ENCODE measurements at regions not wholly inside any gene's neighbourhood (a gene's known extent, or its start where the extent isn't known, plus 50 kb on each side); places are given as distances from the start of the nearest gene placed in this dataset.
"Not testable (repeated sequence)": the region's sequence is repeated elsewhere in the genome, so short reads cannot be mapped to it uniquely, and the experiment has no call there.

GRCh38 chr11:80346353-80347059, 905.7 kb upstream of the TENM4 start:
- no peak for DNase-seq (ENCODE audit: low spot score)

- DNase-seq (ENCODE audit: low spot score): no peak
These were observed 902.6 kb upstream of the TENM4 start for GRCh38 chr11:80343436-80343835.

DNA sequence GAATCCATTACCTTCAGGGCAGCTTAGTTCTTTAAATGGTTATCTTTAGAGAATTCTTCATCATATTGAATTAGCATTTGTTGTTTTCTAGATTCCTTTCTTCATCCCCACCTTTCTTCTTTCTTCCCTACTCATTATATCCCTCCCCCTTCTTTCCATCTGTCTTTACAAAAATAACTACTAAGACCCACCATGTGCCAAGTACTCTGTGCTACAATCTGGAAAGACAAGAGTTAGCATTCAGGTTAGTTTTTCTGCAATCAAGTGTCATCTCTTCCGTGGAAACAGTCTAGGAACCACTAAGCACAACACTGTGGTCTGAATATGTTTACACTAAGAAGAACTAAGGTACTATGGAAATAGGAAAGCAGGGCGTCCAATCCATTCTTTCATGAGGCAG, 897.4 kb upstream of the TENM4 start:
- DNase-seq (ENCODE audit: low spot score): no peak

GRCh38 chr11:80331694-80332093, 890.9 kb upstream of the TENM4 start:
- no peak for DNase-seq (ENCODE audit: low spot score)

DNA sequence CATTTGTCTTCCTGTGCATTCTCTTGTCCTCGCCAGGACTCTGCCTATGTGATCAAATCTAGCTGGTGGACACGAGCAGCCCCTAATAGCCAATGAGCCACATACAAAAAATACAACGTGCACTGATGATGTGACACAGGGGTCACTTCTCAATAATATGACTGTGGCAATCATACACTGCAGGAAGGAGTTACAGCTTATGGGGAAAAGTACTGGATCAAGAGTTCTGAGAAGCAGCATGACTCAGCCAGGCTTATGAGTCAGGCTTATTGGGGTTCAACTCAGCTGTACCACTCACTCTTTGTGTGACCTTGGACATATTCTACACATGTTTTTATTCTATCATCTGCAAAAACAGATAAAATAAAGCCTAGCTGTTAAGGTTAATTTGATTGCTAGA, 889.4 kb upstream of the TENM4 start:
- no peak for DNase-seq (ENCODE audit: low spot score)

DNA sequence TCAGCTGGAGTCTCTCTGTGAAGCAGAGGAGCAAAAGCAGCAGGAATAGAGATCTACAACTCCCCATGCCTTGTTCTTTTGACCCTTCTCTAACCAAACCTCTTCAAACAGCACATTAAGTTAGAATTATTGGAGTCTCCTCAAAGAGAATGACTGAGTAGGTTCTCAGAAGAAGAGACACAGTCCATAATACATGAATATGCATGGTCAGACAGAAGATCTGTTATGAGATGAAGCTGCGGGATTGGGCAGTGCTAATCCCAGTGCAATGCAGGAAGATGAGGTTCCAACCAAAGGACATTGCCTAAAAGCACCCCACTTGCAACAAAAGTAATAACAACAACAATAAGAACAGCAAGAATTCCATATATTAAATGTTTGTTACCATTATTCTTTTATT, 887.9 kb upstream of the TENM4 start:
- DNase-seq (ENCODE audit: low spot score): no peak

- no peak for DNase-seq (ENCODE audit: low spot score)
These were observed 887.3 kb upstream of the TENM4 start for GRCh38 chr11:80327956-80328614.

DNA sequence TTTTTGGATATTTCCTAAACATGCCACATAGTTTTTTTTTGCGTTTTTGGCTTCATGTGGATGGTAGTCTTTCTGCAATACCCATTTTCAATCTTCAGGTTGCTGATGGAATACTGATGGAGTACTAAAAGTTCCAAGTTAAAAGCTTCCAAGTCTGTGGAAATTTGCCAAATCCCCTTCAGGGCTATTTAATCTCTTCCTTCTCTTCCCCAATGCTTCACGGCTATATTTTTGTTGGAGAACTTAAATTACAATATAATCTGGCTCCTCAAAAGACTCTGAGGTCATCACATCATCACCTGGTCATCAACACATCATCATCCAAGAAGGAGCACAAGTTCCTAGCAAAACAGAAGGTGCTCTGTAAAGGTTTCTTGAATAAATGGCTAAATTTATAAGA, 881.0 kb upstream of the TENM4 start:
- DNase-seq (ENCODE audit: low spot score): no peak

DNA sequence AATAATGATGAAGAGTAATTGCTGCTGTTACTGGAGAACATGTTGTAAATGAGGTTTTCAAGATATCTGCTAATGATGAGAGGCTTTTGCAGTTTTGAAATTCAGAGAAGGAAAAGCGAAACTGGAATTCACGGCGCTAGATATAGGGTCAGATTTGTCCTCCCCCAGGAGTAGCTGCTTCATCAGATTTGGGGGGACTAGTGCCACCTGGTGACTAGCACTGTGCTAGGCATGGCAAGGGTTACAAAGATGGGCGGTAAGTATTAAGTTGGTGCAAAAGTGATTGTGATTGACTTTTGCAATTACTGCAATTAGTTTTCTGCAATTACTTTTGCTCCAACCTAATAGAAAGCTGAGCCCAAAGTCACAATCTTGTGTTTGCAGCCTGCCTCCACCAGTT, 879.9 kb upstream of the TENM4 start:
- no peak for DNase-seq (ENCODE audit: low spot score)

DNA sequence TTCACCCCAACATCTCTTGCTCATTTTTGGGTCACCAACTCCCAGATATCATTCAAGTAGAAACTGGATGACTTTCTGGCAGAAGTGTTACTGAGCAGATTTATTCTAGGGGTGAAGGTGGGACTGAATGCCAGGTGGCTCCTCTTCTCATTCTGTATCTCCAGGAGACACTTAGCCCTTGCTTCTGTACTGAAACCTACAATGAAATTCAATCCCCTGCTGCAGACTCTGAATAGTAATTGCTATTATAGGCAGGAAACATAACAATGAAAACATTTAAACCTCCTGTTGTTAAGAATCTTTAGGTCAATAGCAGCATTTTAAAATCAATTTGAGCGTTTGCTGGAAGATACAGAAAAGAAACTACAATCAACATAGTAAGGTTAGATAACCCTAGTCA, 879.4 kb upstream of the TENM4 start:
- no peak for DNase-seq (ENCODE audit: low spot score)

- DNase-seq (ENCODE audit: low spot score): no peak
These were observed 876.8 kb upstream of the TENM4 start for GRCh38 chr11:80317612-80318011.

DNA sequence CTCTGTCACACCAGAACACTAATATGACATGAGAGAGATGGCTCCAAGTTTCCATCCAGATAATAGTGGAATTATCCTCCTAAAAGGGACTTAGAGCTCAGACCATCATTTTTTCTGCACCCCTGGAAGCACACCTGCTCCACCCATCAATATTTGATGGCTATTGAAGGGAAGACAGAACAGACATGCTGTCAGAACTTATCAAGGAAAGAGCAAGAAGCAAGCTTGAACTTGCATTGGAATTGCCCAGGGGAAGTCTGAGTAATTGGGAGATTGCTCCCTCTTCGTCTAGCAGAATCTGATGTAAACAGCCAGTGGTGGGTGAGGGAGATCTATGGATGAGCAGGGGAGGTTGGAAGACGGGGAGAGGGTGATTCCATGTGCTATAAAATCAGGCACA, 874.4 kb upstream of the TENM4 start:
- DNase-seq (ENCODE audit: low spot score): no peak

- DNase-seq (ENCODE audit: low spot score): no peak
These were observed 868.5 kb upstream of the TENM4 start for GRCh38 chr11:80309301-80309700.

DNA sequence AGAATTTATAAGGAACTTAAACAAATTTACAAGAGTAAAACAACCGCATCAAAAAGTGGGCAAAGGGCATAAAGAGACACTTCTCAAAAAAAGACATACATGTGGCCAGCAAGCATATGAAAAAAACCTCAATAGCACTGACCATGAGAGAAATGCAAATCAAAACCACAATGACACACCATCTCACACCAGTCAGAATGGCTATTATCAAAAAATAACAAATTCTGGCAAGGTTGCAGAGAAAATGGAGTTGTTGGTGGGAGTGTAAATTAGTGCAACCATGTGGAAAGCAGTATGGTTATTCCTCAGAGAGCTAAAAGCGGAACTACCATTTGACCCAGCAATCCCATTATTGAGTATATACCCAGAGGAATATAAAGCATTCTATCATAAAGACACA, 866.8 kb upstream of the TENM4 start:
- no peak for DNase-seq (ENCODE audit: low spot score)

DNA sequence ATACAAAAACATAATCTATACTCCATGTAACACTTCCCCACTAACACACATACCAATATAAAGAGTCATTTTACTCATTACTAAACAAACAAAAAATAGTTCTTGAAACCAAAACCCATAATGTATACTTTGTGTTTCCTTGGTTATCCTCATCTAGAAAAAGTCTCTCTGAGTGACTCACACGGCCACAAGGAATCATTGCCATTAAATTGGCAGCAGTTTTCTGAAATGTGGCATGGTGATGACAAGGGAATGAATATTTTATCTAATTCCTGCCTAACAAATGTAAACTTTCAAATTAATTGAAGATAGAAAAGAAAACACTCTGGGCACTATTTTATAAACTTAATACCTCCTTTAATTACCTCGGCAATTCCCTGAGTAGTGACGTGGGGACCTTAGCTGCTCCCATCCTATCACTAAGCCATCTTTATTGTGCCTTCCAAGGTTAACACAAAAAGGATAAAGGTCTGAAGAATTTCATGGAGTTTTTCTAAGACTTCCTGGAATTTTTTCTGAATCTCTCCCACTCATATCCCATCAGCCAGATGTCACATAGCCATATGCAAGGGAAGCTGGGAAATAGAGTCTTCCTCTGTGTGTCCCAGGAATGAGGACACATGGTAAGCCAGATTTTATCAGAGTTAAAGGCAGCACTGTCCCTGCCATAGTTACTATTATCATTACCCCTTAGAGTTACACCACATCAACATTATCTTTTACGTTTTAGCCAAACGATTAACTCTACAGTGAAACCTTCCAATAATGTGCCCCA, 857.2 kb upstream of the TENM4 start:
- DNase-seq (ENCODE audit: low spot score): no peak

DNA sequence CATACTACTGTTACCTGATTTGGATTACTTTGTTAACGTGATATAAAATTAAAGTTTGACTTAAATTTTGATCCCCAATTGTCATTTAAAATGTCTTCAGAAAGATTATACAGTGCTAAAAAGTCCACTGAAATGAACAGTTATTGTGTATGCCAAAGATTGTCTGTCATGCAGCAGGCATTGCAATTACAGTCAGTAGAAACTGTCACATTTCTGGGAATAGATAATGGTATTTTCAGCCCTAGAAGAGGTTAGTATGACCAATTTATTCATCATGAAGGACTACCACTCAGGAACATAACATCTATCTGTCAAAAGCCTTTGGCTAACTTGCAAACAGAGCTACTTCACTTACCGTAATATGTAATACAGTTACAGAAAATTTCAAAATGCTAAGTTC, 852.5 kb upstream of the TENM4 start:
- no peak for DNase-seq (ENCODE audit: low spot score)

DNA sequence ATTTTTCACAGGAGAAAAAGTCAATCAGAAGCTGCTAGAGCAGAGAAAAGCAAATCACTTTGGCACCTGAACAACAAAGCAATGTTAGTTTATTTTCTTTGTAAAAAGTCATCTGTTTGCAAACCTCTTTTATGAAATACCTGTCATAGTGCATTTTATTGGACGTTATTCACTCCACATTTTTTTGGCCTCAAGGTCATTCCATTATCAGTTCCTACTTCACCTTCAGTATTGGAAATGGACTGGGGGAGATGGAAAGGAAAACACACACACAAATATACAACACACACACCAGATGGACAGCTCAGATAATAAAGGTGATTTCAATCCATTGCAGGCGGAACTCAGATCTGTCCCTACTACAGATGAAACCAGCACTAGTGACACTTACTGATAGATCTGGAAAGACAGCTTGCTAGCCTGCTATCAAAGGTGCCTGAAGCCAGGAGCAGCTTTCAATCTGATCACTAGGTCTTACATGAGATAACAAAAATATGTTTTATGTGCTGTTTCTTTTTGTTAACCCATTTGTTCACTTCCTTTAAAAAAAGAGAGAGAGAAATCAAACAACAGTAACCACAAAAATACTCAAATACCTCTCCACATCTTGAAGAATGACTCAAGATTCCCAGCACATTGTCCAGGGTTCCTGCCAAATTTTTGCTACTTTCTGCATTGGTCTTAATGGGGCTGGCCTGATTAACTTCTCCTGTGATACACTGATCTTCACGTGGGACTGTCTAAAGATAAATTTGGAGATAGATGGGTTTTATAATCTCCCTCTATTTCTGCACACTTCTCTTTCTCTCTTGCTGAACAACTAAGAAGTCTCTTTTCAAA, 844.3 kb upstream of the TENM4 start:
- DNase-seq (ENCODE audit: low spot score): no peak

DNA sequence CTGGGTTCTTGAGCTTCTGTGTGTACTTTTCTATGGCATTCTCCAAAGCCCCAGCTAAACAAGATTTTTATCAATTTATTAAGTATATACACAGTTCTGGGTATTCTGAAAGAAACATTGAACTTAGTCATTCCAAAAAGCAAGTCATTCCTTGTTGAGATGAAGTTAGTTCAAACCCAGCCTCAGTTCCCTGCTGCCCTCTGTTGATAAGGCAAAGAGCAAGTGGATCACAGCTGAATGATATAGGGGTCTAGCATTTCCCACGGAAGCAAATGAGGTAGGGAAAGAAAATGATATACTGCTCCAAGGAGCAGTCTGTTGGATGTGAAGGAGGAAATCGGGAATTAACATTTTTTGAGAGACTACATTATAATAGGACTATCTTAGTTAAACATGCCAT, 841.8 kb upstream of the TENM4 start:
- no peak for DNase-seq (ENCODE audit: low spot score)

GRCh38 chr11:80281194-80281593, 840.4 kb upstream of the TENM4 start:
- no peak for DNase-seq (ENCODE audit: low spot score)

- peak; percentile 53 for DNase-seq (ENCODE audit: low spot score)
These were observed 839.9 kb upstream of the TENM4 start for GRCh38 chr11:80280737-80281136.

DNA sequence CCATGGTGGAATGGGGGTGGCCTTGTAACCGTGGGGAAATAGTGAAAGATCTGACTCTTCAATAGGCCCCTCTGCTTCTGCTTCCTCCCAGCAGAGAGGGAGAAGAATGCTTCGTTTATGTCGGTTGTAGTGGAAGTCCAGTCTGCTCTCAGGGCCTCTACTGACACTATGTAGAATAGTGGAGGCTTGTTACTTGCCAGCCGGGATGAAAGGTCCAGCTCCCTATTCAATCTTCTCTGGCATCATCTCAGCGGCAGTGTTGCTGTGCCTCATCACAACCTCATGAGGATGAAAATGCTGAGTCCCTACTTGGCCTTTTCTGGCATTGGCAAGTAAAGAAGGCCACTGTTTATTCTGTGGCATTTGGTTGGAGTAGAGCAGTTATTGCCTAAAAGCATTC, 820.9 kb upstream of the TENM4 start:
- peak; percentile 48 for DNase-seq (ENCODE audit: low spot score)

DNA sequence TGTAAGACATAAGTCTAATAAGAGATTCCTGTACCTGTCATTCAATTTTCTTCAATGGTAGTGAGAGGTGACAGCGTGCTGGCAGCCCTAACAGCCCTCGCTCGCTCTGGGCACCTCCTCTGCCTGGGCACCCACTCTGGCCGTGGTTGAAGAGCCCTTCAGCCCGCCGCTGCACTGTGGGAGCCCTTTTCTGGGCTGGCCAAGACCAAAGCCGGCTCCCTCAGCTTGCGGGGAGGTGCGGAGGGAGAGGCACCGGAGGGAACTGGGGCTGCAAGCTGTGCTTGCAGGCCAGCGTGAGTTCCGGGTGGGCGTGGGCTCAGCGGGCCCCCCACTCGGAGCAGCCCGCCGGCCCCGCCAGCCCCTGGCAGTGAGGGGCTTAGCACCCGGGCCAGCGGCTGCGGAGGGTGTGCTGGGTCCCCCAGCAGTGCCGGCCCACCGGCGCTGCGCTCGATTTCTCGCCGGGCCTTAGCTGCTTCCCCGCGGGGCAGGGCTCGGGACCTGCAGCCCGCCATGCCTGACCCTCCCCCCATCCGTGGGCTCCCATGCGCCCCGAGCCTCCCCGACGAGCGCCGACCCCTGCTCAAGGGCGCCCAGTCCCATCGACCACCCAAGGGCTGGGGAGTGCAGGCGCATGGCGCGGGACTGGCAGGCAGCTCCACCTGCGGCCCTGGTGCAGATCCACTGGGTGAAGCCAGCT, 816.6 kb upstream of the TENM4 start:
- DNase-seq (ENCODE audit: low spot score): not testable (repeated sequence)
